ENCODE measurements at regions not wholly inside any gene's neighbourhood (a gene's known extent, or its start where the extent isn't known, plus 50 kb on each side); places are given as distances from the start of the nearest gene placed in this dataset.

GRCh38 chr7:17026269-17026668 is 144.5 kb upstream of the AGR3 start:
- Histone ChIP-seq H3K9me3 (no peaks in the 10 kb centered on the region), H3K4me1 (0 out of 2 replicates have a peak, but pooled peaks cover 7% of the 10 kb centered on the region), H3K27me3 (replicated peaks; ENCODE audit: control insufficient read depth, insufficient read depth, low read length) (no peaks in the 10 kb centered on the region), H3K4me3 (ENCODE audit: low read depth, low read length) (no peak overlapping the region), H3K36me3 (ENCODE audit: control insufficient read depth, insufficient read depth, low read length) (no peaks in the 10 kb centered on the region)
- no peak overlapping the region for H3K4me3 Mint-ChIP-seq (ENCODE audit: unreplicated experiment)
- POLR2A ChIA-PET: no interaction called here
- intact Hi-C loops (cut with micrococcal nuclease; ENCODE audit: unreplicated experiment): no loop called here
- H3K36me3 Mint-ChIP-seq (ENCODE audit: insufficient read depth, unreplicated experiment): no peaks in the 10 kb centered on the region
- no peak for DNase-seq
- H3K9me3 Mint-ChIP-seq (ENCODE audit: unreplicated experiment): peaks cover 9% of the 10 kb centered on the region
- TF ChIP-seq, protein P1, sequence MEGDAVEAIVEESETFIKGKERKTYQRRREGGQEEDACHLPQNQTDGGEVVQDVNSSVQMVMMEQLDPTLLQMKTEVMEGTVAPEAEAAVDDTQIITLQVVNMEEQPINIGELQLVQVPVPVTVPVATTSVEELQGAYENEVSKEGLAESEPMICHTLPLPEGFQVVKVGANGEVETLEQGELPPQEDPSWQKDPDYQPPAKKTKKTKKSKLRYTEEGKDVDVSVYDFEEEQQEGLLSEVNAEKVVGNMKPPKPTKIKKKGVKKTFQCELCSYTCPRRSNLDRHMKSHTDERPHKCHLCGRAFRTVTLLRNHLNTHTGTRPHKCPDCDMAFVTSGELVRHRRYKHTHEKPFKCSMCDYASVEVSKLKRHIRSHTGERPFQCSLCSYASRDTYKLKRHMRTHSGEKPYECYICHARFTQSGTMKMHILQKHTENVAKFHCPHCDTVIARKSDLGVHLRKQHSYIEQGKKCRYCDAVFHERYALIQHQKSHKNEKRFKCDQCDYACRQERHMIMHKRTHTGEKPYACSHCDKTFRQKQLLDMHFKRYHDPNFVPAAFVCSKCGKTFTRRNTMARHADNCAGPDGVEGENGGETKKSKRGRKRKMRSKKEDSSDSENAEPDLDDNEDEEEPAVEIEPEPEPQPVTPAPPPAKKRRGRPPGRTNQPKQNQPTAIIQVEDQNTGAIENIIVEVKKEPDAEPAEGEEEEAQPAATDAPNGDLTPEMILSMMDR (IDR thresholded peaks at IDR 0.05; ENCODE audit: insufficient read depth in 1 of 2, low read depth in 1 of 2, low read length in 1 of 2, severe bottlenecking in 1 of 2, unreplicated experiment in 1 of 2): no peak
- CTCF ChIA-PET: no interaction called here
- no TSS peak for BruUV-seq (replicated peaks)
- no peaks in the 10 kb centered on the region for H3K4me1 Mint-ChIP-seq (ENCODE audit: low read depth, unreplicated experiment)
- no peak overlapping the region for H3K27ac Mint-ChIP-seq (ENCODE audit: unreplicated experiment)
- H3K27me3 Mint-ChIP-seq (ENCODE audit: insufficient read depth, unreplicated experiment): no peaks in the 10 kb centered on the region

DNA sequence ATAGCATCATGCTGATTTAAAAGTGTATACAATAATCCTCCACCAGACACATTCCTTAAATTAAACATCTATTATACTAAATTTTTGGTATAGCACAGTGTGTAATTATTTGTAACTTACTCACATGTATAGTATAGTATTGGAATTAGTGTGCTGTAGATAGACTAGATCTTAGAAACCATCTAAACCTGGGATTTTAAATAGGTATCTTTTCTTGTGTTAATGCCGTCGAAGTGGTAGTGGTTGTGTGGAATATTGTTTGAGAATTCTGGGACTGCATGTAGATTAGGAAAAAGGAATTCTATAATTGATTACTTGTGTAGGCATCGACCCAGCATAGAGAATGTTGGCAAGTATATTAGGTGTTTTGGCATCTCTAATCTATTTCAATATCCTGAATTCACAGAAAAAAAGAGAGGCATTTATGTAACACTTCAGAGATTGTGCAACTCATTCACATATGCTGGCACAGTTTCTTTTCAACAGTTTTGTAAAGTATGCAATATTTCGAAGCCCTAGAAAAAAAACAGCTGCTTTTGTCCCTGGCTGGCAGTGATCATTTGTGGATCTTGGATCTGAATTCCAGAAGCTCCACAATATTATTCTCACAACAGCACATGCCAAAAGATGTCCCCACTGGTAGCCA is 145.5 kb upstream of the AGR3 start:
- Histone ChIP-seq H3K36me3 (ENCODE audit: control insufficient read depth, insufficient read depth, low read length) (no peaks in the 10 kb centered on the region), H3K27me3 (replicated peaks; ENCODE audit: control insufficient read depth, insufficient read depth, low read length) (no peaks in the 10 kb centered on the region), H3K9me3 (no peaks in the 10 kb centered on the region), H3K4me1 (no peaks in the 10 kb centered on the region), H3K4me3 (ENCODE audit: low read depth, low read length) (no peak overlapping the region)
- no peaks in the 10 kb centered on the region for H3K27me3 Mint-ChIP-seq (ENCODE audit: insufficient read depth, unreplicated experiment)
- no peaks in the 10 kb centered on the region for H3K4me1 Mint-ChIP-seq (ENCODE audit: low read depth, unreplicated experiment)
- ChIA-PET CTCF (no interaction called here), POLR2A (no interaction called here)
- TF ChIP-seq, protein P1 (IDR thresholded peaks at IDR 0.05; ENCODE audit: insufficient read depth in 1 of 2, low read depth in 1 of 2, low read length in 1 of 2, severe bottlenecking in 1 of 2, unreplicated experiment in 1 of 2): no peak
- peaks cover 8% of the 10 kb centered on the region for H3K9me3 Mint-ChIP-seq (ENCODE audit: unreplicated experiment)
- intact Hi-C loops (cut with micrococcal nuclease; ENCODE audit: unreplicated experiment): no loop called here
- no peak overlapping the region for H3K27ac Mint-ChIP-seq (ENCODE audit: unreplicated experiment)
- DNase-seq: no peak
- no peaks in the 10 kb centered on the region for H3K36me3 Mint-ChIP-seq (ENCODE audit: insufficient read depth, unreplicated experiment)
- H3K4me3 Mint-ChIP-seq (ENCODE audit: unreplicated experiment): no peak overlapping the region
- BruUV-seq (replicated peaks): no TSS peak

DNA sequence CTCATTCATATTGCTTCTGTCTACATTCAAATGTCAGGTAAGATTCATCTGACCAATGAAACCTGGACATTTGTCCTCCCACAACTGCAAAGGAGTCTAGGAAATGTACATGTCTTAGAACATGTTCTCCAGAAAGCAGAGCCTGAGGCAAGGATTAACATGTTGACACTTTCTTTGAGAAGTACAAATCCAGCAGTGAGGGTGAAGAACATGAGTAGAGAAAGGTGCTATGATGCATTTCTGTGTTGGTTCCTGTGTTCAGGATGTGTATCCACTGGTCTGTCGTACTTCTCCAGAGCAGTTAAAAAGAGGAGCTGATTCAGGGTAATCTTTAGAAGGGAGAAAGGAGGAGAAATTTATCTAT is 146.0 kb upstream of the AGR3 start:
- Histone ChIP-seq H3K4me1 (no peaks in the 10 kb centered on the region), H3K27me3 (replicated peaks; ENCODE audit: control insufficient read depth, insufficient read depth, low read length) (no peaks in the 10 kb centered on the region), H3K4me3 (ENCODE audit: low read depth, low read length) (no peak overlapping the region), H3K9me3 (no peaks in the 10 kb centered on the region), H3K36me3 (ENCODE audit: control insufficient read depth, insufficient read depth, low read length) (no peaks in the 10 kb centered on the region)
- H3K4me3 Mint-ChIP-seq (ENCODE audit: unreplicated experiment): no peak overlapping the region
- TF ChIP-seq, protein P1 (IDR thresholded peaks at IDR 0.05; ENCODE audit: insufficient read depth in 1 of 2, low read depth in 1 of 2, low read length in 1 of 2, severe bottlenecking in 1 of 2, unreplicated experiment in 1 of 2): no peak
- H3K27me3 Mint-ChIP-seq (ENCODE audit: insufficient read depth, unreplicated experiment): no peaks in the 10 kb centered on the region
- intact Hi-C loops (cut with micrococcal nuclease; ENCODE audit: unreplicated experiment): no loop called here
- peaks cover 3% of the 10 kb centered on the region for H3K9me3 Mint-ChIP-seq (ENCODE audit: unreplicated experiment)
- no peak overlapping the region for H3K27ac Mint-ChIP-seq (ENCODE audit: unreplicated experiment)
- no peak for DNase-seq
- POLR2A ChIA-PET: no interaction called here
- H3K4me1 Mint-ChIP-seq (ENCODE audit: low read depth, unreplicated experiment): no peaks in the 10 kb centered on the region
- CTCF ChIA-PET: no interaction called here
- no TSS peak for BruUV-seq (replicated peaks)
- H3K36me3 Mint-ChIP-seq (ENCODE audit: insufficient read depth, unreplicated experiment): no peaks in the 10 kb centered on the region
